SK-N-SH (cell line): ENCODE measurements at regions not wholly inside any gene's neighbourhood (a gene's known extent, or its start where the extent isn't known, plus 50 kb on each side); places are given as distances from the start of the nearest gene placed in this dataset.

ENCODE experiments used
- CTCF ChIP-seq: fragments of 200-600 bp; sonication (generic); IDR thresholded peaks from 2 replicates; pipeline ENCODE4 v1.6.1; 2017; ENCODE audit warnings: antibody characterized with exemption, mild to moderate bottlenecking, moderate library complexity
- EP300 ChIP-seq, 2 experiments: IDR thresholded peaks; 2 replicates each; pipeline versions ENCODE4 v1.4.0 to v1.6.1; 2012; ENCODE audit warnings: borderline replicate concordance in 1 of 2, low read depth in 1 of 2, low read length in 1 of 2
- GABPA ChIP-seq: IDR thresholded peaks from 2 replicates; pipeline ENCODE4 v1.4.0; 2012; ENCODE audit warnings: low read depth, mild to moderate bottlenecking
- IRF3 ChIP-seq: fragments of 150-350 bp; IDR thresholded peaks from 2 replicates; pipeline ENCODE4 v1.6.1; 2016; ENCODE audit warnings: mild to moderate bottlenecking, low read depth, low read length
- MAX ChIP-seq: IDR thresholded peaks from 2 replicates; pipeline ENCODE4 v1.4.0; 2012; ENCODE audit warnings: low read depth
- RFX5 ChIP-seq: IDR thresholded peaks from 2 replicates; pipeline ENCODE4 v1.6.1; 2012; ENCODE audit warnings: mild to moderate bottlenecking, improper control_type of control experiment, low read length
- TEAD4 ChIP-seq: IDR thresholded peaks from 2 replicates; pipeline ENCODE4 v1.4.0; 2012; ENCODE audit warnings: mild to moderate bottlenecking, borderline replicate concordance; ENCODE audit not compliant: insufficient read depth
- TF ChIP-seq, protein P1 (sequence below): IDR thresholded peaks from 2 replicates; pipeline ENCODE4 v1.4.0; 2012; ENCODE audit warnings: low read depth, borderline replicate concordance
- TF ChIP-seq, protein P2 (sequence below): IDR thresholded peaks from 2 replicates; pipeline ENCODE4 v1.6.1; 2012; ENCODE audit warnings: mild to moderate bottlenecking, low read depth, low read length, moderate library complexity

DNA sequence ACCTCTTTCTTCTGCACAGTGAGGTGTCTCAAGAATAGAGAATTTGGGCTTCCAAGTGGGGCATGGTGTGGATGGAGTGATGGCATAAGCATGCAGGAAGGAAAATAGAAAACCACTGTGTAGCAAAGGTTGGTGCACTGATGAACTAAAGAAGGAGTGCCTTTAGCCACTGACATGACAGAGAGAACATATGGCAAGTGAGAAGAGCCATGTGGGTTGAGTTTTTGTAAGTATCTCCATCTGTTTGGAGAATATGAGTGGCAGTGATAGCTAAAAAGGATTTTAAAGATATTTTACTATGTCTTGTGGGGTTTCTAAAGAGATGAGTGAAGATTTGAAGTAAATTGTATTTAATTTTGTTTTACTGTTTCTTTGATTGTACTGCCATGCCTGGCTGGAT, 160.5 kb upstream of the GRIK2 start:
- TF ChIP-seq CTCF (no peak), EP300 (IDR thresholded peaks at IDR 0.05; ENCODE audit: borderline replicate concordance in 1 of 2, low read depth in 1 of 2, low read length in 1 of 2) (no peak), MAX (no peak), GABPA (no peak), IRF3 (no peak), TEAD4 (no peak), RFX5 (no peak)
- TF ChIP-seq, protein P1, sequence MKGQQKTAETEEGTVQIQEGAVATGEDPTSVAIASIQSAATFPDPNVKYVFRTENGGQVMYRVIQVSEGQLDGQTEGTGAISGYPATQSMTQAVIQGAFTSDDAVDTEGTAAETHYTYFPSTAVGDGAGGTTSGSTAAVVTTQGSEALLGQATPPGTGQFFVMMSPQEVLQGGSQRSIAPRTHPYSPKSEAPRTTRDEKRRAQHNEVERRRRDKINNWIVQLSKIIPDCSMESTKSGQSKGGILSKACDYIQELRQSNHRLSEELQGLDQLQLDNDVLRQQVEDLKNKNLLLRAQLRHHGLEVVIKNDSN = no peak
- TF ChIP-seq, protein P2, sequence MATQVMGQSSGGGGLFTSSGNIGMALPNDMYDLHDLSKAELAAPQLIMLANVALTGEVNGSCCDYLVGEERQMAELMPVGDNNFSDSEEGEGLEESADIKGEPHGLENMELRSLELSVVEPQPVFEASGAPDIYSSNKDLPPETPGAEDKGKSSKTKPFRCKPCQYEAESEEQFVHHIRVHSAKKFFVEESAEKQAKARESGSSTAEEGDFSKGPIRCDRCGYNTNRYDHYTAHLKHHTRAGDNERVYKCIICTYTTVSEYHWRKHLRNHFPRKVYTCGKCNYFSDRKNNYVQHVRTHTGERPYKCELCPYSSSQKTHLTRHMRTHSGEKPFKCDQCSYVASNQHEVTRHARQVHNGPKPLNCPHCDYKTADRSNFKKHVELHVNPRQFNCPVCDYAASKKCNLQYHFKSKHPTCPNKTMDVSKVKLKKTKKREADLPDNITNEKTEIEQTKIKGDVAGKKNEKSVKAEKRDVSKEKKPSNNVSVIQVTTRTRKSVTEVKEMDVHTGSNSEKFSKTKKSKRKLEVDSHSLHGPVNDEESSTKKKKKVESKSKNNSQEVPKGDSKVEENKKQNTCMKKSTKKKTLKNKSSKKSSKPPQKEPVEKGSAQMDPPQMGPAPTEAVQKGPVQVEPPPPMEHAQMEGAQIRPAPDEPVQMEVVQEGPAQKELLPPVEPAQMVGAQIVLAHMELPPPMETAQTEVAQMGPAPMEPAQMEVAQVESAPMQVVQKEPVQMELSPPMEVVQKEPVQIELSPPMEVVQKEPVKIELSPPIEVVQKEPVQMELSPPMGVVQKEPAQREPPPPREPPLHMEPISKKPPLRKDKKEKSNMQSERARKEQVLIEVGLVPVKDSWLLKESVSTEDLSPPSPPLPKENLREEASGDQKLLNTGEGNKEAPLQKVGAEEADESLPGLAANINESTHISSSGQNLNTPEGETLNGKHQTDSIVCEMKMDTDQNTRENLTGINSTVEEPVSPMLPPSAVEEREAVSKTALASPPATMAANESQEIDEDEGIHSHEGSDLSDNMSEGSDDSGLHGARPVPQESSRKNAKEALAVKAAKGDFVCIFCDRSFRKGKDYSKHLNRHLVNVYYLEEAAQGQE = no peak
